Stimulated activated naive CD8-positive, alpha-beta T cell treated with anti-CD3 and anti-CD28 coated beads, Interleukin-15, Interleukin-2, amounts not matched to agents 100 U/mL and 50 U/mL, for 24 hours (primary cell): ENCODE measurements at regions not wholly inside any gene's neighbourhood (a gene's known extent, or its start where the extent isn't known, plus 50 kb on each side); places are given as distances from the start of the nearest gene placed in this dataset.
"Not testable (repeated sequence)": the region's sequence is repeated elsewhere in the genome, so short reads cannot be mapped to it uniquely, and the experiment has no call there.

Experiments used
- ATAC-seq: fragments of 150-1000 bp; cut with Tn5 transposase; one replicate; pipeline ENCODE4 v1.10.0; 2021
- DNase-seq: peaks from one replicate; pipeline ENCODE4 v3.0.0; 2021

DNA sequence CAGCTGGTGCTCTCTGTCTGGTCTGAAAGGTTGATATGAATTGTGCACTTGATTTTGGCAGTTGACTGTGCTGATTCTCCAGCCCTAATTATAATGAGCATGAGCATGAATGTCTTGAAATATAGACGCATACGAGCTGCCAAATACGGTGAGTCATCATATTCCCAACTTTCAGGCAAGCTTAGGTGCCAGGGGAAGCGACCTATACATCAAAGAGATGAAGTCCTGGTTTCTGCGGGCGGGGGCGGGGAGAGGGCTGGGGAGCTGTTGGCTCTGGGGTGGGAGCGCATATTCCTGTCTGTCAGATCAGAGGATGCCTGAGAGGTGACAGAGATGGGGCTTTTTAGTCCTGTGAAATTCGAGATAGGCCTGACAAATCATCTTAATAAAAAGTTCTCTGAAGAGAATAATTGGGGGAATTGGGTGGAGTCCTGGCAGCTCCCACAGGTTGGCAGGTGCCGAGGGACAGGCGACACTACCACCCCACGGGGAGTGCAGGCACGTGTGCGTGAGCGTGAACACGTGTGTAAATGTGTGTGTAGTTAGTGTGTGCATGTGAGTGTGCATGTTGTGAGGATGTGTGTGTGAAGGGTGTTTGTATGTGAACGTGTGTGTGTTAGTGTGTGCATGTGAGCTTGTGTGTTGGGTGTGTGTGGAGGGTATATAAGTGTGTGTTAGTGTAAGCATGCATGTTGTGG is 865.3 kb downstream of the TBC1D22A start:
- no peak for DNase-seq
- ATAC-seq: no peak

DNA sequence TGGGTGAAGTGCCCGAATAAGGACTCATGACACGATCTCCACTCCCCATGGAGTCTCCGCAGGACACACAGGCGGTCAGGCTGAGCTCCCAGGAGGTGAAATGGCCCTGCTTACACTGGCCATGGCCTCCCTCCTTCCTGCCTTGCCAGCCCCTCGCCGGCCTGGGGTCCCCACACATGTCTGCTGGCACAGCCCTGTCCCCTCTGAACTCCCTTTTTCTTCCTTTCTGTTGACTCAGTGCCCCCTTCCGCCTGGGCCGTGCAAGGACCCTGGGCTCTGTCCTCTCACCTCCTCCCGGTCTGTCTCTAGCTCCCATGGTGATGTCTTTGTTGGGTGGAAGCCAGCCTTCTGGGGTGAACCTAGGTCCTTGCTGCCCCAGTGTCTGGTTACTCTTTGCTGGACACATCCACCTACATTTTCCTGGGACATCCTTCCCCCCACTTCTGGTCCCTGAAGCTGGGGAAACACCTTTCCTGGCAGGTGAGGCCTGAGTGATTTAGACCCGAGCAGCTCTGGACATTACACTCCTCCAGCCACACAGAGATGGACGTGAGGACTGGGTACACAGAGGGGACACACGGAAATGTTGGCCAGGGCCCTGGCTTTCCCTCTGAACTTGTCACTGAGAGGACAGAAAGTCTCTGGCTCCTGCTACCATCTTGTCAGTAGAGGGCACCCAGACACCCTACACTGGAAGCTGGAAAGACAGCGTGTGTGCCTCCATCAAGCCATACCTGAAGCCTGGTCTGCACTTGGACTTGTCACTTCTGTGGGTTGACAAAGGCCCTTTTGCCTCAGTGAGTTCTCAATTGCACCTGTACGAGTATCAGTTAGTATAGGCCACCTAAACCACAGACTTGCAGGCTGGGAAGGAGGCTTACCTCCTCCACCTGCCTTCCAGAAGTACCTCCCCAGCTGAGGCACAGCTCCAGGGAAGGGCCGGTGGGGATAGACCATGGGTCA is 864.3 kb downstream of the TBC1D22A start:
- DNase-seq (no peak), ATAC-seq (no peak)

DNA sequence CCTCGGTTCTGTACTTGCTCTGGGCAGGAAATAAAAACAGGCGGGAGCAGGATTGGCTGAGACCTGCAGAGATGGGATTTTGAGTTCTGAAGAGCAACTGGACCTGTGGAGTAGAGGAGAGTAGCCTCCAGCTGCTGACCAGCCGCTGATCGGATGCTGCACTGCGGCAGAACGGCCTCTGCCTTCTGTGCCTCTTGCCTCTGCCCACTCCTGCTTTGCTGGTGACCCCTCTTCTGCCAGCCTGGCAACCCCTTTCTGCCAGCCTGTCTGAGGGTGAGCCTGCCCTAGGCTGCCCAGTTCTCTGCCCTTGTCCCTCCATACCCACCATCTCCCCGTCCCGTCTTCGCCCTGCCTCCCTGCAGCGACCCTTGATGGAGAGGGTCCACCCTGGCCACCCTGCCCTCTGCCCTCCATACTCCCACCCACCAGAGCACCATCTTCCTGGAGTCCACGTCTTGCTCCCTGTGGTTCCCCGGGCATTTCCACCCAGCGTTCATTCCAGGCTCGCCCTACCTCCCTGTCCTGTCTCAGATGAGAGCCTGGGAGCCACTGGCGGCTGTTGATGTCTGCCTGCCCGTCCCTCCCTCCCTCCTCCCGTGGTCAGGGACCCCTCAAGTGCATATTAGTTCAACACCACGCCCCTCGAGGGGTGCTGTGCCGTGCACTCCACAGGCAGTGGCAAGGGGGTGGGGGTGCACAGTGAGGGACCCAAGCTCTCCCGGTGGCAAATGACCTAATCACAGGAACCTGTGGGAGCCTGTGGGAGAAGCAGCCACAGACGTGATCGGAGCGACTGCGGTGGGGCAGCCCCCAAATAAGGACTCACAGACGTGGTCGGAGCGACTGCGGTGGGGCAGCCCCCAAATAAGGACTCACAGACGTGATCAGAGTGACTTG is 863.3 kb downstream of the TBC1D22A start:
- no peak for DNase-seq

DNA sequence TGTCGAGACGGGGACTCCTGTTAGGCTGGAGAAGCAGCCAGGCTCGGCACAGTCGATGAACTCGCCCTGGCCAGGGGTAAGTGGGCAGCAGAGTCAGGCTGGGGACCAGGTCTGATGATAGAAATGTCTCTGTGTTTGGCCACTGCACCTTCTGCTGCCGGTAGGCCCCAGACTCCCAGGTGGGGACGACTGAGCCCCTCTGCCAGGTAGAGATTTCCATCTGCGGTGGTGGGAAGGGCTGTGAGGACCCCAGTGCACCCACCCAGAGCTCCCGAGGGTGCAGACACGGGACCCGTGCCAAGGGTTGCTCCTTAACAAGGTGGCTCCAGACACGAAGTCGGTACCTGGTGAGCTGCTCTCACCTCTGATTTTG is 862.5 kb downstream of the TBC1D22A start:
- no peak for ATAC-seq
- DNase-seq: no peak

More for the DNA sequence above, 863.3 kb downstream of the TBC1D22A start:
- no peak for ATAC-seq

DNA sequence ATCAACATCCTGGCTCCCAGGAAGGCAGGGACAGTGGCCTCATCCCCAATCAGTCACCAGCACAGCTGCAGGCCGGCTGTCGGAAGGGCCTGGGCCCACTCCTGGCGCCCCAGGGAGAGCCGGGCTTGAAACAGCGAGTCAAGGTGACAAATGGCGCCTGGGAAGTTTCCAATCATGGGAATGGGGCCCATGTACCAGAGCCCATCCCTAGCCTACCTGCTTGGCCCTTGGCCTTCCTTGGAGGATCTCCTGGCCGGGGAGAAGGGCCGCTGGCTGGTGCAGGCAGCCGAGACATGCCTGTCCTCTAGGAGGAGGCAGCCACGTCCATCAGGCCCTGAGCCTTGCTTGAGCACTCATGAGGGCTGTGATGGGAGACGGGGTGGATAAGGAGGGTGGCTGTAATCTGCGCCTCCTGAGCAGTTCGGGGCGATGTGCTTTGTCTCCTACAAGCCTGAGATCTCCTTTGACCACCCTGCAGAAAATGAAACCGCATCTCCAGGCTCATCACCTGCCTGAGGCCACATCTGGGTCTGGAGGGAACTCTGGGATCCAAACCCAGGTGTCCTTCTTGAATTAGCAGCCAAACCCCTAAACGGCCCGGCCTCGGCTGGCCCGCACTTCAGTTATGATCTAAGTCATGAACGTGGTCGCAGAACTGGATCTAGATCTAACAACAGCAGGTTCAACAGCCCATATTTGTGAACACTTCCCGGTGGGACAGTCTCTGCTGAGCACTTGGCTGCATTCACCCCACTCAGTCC is 862.0 kb downstream of the TBC1D22A start:
- no peak for DNase-seq
- ATAC-seq: no peak

DNA sequence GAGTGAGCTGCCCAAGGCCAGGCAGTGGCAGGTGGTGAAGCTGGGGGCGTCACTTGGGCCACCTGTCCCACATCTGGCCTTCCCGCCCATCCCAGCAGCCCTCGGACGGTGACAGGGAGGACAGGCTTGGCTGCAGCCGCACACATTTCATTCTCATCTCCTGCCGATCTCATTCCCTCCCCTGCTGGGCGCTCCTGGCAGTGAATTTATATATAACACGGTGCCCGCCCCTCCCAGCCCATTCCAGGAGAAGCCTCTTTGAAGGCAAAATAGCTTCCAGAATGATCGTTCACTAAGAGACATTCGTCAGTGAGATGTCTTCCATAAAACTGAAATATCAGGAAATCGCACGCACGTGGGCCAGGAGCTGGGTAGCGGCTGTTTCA is 861.3 kb downstream of the TBC1D22A start:
- no peak for ATAC-seq
- no peak for DNase-seq

DNA sequence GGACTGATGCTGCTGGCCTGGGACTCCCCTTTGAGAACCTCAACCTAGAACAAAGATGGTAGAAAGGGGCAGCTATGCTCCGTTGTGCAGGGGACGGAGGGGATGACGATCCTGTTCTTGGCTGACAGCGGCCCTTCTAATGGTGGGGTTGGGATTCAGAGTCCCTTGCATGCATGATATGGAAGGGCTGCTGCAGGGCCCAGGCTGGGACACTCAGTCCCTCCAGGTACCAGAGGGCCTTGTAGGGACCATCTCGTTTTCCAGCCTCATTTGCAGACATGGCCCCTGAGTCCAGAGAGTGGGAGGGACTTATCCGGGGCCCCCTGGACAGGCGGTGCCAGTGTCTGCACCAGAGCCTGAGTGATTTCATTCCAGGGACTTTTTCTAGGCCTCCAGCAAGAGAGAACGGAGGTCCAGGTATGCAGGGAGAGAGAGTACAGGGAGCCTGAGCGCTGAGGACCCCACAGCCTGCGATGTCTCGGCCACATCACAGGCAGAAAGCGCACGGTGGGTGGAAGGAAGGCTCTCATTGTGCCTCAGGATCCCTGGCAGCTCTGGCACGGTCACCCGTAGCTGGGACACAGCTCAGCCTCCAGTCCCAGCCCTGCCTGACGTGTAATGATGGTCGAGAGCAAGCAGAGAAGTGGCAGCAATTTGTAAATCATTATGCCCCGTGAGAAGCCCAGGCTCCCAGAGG is 860.8 kb downstream of the TBC1D22A start:
- ATAC-seq (no peak), DNase-seq (no peak)

DNA sequence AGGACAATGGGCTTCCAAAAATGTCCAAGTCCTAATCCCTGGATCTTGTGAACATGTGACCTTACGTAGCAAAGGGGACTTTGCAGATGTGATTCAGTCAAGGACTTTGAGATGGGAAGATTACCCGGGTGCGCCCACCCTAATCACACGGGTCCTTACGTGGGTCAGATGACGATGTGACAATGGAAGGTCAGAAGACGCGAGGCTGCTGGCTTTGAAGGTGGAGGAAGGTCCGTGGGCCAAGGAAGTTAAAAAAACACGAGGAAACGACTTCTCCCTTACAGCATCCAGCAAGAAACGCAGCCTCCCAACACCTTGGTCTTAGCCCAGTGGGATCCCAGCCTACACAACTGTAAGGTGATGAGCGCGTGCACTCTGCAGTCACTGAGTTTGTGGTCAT is 860.1 kb downstream of the TBC1D22A start:
- DNase-seq (no peak), ATAC-seq (no peak)

DNA sequence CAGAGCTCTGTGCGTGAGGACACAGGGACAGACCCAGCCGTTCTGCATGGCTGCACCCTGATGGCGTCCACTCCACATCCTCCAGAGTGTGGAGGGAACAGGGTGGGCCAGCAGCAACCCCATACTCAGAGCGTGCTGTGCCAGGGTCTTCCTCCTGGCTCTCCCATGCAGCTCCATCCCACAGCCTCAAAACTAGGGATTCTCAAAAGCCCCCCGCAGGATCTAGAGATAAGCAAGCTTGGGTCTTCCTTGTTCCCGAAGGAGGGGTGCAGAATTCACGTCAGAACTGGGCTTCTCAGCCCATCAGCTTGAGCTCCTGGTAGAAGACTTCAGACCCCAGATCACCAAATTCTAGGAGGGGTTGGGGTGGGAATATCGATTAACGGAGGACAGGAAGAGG is 858.8 kb downstream of the TBC1D22A start:
- DNase-seq: no peak
- no peak for ATAC-seq

DNA sequence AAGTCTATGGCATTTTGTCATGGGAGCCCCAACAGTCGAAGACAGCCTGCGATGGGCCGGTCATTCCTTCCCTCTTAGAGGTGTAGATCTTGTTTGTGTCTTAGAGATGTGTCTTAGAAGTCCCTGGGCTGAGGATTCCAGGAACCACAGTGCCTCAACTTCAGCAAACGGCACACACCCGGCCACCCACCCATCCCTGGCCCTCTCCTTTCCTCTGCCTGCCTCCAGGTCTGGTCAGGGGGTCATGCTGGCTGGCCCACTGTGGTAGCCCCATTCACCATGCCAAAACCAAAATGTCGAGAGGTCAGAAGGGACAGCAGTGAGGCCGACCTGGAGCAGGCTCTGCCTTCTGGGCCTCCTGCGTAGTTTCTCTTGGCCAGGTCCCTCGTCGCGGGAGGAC is 857.9 kb downstream of the TBC1D22A start:
- ATAC-seq: no peak
- DNase-seq: no peak

DNA sequence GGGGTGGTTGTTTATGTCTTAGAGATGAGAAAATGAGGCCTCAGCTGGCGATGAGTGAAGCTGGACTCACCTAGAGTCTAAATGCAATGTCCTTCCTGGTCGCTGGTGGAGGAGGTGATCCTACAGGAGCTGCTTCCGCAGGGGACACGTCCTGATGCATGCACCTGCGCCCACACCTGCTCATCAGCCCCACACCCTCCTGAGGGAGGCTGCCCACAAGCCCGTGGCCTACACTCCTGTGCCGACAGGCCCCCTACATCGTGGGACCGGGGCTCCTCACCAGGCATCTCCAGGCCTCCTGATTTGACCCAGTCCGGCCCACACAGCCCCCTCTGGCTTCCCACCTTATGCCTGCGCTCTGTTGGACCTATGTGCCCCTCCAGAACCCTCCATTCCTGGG is 857.2 kb downstream of the TBC1D22A start:
- ATAC-seq (no peak), DNase-seq (no peak)

DNA sequence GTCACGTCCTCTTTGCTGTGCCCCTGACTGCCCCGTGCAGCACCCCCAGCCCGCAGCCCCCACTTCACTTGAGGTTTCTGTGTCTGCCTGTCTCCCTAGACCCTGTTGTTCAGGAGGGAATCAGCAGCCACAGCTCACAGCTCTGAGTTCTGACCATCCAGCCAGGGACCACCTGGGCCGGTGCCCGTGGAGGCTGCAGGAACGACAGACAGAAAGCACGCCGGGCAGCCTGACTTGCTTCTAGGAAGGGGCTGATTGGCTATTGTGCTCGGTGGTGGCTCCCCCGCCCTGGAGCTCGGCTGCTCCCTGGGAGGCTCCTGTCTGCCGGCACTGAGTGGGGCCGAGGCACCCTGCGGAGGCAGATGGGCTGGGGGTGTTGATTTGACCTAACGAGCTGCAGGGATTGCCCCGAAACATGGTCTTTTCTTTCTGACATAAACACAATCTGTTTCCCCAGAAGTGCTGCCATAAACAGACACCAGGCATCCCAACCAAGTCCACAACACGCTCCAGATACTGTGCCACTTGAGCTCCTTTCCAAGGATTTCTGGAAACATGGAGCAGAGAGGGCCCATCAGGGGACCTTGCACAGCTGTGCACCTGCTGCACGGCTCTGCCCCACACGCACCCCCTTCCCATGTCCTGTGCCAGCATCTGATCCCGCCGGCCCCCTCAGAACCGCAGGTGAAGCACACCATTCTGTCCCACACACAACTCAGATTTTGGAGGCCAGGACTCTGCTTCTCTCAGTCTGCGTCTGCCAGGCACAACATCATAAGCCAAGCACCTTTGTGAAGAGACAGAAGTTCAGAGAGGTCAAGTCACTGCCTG is 855.9 kb downstream of the TBC1D22A start:
- ATAC-seq: no peak
- DNase-seq: no peak

DNA sequence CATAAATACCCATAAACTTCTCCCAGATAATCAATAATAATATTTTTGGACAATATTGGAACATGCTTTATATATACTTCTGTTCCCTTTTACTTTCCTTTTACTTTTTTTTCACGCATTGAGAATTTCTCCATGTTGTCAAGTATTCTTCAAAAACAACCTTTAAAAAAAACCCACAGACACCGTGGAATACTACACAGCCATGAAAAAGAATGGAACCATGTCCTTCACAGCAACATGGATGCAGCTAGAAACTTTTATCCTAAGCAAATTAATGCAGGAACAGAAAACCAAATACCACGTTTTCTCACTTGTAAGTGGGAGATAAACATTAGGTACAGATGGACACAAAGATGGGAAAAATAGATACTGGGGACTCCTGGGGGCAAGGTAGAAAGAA is 854.7 kb downstream of the TBC1D22A start:
- ATAC-seq (no peak), DNase-seq (no peak)

DNA sequence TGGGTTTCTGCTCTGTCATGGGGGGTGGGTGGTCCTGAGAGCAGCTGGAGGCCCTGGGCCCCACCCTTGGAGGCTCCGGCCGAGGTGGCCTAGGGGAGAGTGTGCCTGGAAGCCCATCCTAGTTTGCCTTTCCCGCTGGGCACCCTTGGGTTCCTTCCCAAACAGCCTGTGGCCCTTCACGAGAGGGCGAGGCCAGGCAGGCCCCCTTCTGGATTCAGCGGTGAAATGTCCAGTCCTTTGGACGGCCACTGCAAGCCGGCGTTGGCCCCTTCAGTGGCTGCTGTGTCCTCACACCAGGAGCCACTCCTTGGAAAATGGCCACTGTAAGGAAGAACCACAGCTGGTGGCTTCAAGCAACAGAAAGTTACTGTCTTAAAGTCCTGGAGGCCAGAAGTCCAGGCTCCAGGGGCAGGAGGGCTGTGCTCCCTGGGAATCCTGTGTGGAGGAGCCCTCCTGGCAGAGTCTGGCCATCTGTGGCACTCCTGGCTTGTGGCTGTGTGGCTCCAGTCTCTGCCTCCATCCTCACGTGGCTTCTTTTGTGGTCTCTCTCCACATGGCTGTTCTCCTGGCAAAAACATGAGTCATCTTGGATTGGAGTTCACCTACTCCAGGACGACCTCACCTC is 854.1 kb downstream of the TBC1D22A start:
- ATAC-seq (no peak), DNase-seq (no peak)

DNA sequence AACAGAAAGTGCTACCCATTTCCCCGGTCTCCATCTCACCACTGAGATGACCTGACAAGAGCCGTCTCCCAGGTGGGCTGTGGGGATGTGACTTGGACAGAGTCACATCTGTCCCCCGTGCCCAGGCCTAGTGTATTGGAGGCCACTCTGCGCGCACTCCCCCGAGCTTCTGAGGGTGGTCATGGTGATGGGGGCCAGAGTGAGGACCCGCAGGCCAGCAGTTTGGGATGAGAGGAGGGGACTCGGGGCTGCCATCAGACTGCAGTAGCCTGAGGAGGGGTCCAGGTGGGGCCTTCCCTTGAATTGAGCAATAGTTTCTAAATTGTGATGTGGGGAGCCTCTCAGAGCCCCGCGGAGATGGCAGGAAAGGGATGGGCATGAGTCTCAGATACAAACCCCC is 852.6 kb downstream of the TBC1D22A start:
- DNase-seq: no peak
- no peak for ATAC-seq

DNA sequence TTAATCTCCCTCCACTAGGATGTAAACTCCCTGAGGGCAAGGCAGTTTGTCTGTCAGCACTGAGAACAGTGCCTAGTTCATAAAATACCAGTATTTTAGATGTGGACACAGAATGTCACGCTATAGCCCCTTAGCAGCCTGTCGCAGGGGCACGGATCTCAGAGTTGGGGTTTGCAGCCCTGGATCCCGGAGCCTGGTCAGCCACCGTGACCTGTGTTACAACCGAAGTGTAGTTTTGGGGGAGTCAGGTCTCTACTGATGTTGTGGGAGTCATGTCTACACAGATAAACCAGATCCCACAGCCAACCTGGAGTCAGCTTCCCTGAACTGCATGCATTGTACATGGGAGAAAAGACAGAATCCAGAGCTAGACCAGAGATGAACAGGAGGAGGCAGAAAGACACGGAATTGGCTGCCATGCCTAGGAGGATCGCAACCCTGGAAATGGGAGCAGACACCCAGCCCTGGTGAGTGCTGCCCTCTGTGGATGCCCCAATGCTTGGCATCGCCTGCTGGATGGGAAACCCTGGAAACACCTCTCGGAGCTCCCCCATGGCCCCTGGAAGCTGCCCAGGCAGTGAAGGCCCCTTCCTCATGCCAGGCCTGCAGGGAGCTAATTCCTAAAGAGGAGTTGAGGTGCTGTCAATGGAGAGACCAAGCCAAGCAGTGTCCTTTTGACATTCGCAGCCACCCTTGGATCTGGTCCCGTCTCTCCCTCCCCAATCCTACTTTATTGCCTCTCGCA is 851.3 kb downstream of the TBC1D22A start:
- DNase-seq (no peak), ATAC-seq (no peak)

DNA sequence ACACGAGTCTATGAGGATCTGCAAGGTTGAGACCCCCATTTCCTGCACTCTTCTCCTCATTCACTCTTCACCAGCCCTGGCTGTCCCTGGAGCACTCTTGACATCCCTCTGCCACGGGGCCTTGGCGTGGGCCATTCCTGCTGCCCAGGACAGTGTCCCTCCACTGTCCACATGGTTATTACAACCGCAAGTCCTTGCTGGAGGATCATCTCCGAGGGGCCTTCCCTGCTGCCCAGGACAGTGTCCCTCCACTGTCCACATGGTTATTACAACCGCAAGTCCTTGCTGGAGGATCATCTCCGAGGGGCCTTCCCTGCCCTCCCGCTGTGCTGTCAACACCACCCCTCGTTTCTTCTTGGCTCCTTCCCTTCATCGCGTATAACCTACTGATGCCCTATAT is 850.7 kb downstream of the TBC1D22A start:
- not testable (repeated sequence) for ATAC-seq, DNase-seq

DNA sequence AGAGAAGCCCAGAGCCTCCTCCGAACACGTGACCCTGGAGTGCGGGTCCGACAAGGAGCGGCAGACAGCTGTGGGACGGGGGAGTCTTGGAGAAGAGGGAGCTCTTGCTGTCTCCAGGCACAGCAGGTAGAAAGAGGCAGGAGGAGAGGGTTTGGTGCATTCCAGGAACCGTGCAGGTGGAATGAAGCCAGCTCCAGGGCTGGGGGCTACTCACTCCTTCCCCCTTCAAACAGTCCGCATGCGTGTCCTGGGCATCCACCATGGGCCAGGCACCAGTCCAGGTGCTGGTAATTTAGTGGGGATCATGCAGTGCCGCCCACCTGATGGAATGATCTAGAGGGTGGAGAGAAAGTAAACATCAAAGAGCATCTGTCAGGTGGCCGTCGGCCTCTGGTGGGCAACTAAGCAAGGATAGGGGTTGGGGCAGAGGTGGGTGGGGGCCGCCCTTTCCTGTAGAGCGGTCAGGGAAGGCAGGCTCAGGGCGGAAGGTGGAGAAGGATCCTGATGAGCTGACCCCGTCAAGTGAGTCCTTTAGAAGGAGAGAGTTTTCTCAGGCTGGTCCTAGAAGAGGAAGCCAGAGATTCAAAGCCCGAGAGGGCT is 850.0 kb downstream of the TBC1D22A start:
- ATAC-seq (no peak), DNase-seq (no peak)

DNA sequence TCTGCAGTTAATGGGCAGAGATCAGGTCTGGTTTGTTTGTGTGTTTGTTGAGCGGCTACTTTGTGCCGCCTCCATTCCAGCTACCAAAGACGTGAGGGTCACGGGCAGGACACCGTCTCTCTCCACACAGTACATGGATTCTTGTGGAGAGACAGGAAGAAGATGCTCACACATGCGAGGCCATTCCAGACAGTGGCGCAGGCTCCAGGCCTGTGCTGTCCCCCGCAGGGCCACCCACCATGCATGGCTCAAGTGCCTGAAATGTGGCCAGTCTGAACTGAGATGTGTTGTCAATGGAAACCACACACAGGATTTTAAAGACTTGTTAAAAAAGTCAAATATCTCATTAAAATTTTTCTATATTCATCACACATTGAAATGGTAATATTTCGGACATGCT is 848.3 kb downstream of the TBC1D22A start:
- DNase-seq (no peak), ATAC-seq (no peak)
